ENCODE measurements at regions not wholly inside any gene's neighbourhood (a gene's known extent, or its start where the extent isn't known, plus 50 kb on each side); places are given as distances from the start of the nearest gene placed in this dataset.

GRCh38 chr3:127409421-127410136 lies 121.7 kb upstream of the PRR20G start:
- ChIA-PET CTCF (no interaction called here), POLR2A (no interaction called here)
- Histone ChIP-seq H3K9me3 (ENCODE audit: control extremely low read depth in 1 of 5, control insufficient read depth in 4 of 5, insufficient read depth in 2 of 5, low read depth in 1 of 5, low read length in 4 of 5) (no peaks in the 10 kb centered on the region), H3K4me1 (ENCODE audit: control extremely low read depth in 1 of 4, control insufficient read depth in 4 of 4, insufficient read depth in 4 of 4, low read length in 3 of 4) (no peaks in the 10 kb centered on the region), H3K27me3 (replicated peaks in 2 of 5; ENCODE audit: control insufficient read depth in 4 of 5, insufficient read depth in 5 of 5, low read length in 4 of 5) (peaks cover 0 to 47% (median 2%) of the 10 kb centered on the region in 5 experiments), H3K27ac (ENCODE audit: insufficient read depth in 1 of 2, low read depth in 1 of 2, low read length in 2 of 2, poor library complexity in 1 of 2, severe bottlenecking in 2 of 2) (no peak overlapping the region), H3K36me3 (ENCODE audit: control insufficient read depth in 4 of 4, insufficient read depth in 4 of 4, low read length in 3 of 4) (no peaks in the 10 kb centered on the region), H3K4me3 (ENCODE audit: control insufficient read depth in 1 of 7, extremely low read depth in 1 of 7, insufficient read depth in 4 of 7, low read depth in 2 of 7, low read length in 6 of 7) (no peak overlapping the region)
- DNase-seq = no peak
- 83% methylated on average over 8 of the region's 9 CpGs for WGBS (ENCODE audit: insufficient coverage)

DNA sequence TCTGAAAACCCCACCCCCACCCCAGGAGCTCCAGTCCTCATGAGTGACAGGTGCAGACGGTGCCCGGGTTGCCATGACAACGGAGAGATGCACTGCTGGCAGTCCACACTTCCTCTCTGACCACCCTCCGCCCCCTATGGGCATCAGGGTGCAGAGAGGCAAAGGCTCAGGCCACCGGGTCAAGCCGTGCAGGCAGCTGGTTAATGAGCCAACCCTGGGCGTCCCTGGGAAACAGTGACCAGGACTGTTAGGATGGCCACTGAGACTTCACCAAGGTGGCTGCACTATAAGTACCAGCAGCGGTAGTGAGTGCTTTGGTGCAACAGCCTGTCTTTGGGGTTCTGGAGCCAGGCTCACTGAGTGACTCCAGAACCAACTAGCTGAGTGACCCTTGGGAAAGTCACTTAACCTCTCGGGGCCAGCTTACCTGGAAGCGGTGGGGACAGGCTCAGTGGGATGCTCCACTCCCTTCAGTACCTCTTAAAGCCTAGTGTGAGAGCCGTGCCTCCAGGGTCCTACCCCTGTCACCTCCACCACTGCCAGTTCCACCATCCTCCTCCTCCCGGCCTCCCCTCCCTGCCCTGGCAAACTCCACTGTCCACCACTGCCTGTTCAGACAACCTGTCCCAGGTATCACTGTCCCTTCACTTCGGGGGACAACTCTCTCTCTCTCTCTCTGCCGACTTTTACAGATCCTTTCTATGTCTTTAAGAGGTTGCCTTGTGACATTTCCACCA lies 121.0 kb upstream of the PRR20G start:
- POLR2A ChIA-PET = no interaction called here
- no peak for DNase-seq
- Histone ChIP-seq H3K9me3 (ENCODE audit: control extremely low read depth in 1 of 5, control insufficient read depth in 4 of 5, insufficient read depth in 2 of 5, low read depth in 1 of 5, low read length in 4 of 5) (no peaks in the 10 kb centered on the region), H3K27me3 (replicated peaks in 2 of 5; ENCODE audit: control insufficient read depth in 4 of 5, insufficient read depth in 5 of 5, low read length in 4 of 5) (peaks cover 0 to 47% (median 2%) of the 10 kb centered on the region in 5 experiments), H3K36me3 (ENCODE audit: control insufficient read depth in 4 of 4, insufficient read depth in 4 of 4, low read length in 3 of 4) (no peaks in the 10 kb centered on the region), H3K27ac (ENCODE audit: insufficient read depth in 1 of 2, low read depth in 1 of 2, low read length in 2 of 2, poor library complexity in 1 of 2, severe bottlenecking in 2 of 2) (no peak overlapping the region), H3K4me3 (ENCODE audit: control insufficient read depth in 1 of 7, extremely low read depth in 1 of 7, insufficient read depth in 4 of 7, low read depth in 2 of 7, low read length in 6 of 7) (no peak overlapping the region), H3K4me1 (ENCODE audit: control extremely low read depth in 1 of 4, control insufficient read depth in 4 of 4, insufficient read depth in 4 of 4, low read length in 3 of 4) (no peaks in the 10 kb centered on the region)
- CTCF ChIA-PET = interaction anchor here (0.7 to 0.8 kb wide), 2 partner anchors 17 to 89 kb away, joined by 3 to 4 read pairs; no protein-coding TSS in a partner anchor
- WGBS (ENCODE audit: insufficient coverage) = 70% methylated on average over 12 of the region's 14 CpGs

DNA sequence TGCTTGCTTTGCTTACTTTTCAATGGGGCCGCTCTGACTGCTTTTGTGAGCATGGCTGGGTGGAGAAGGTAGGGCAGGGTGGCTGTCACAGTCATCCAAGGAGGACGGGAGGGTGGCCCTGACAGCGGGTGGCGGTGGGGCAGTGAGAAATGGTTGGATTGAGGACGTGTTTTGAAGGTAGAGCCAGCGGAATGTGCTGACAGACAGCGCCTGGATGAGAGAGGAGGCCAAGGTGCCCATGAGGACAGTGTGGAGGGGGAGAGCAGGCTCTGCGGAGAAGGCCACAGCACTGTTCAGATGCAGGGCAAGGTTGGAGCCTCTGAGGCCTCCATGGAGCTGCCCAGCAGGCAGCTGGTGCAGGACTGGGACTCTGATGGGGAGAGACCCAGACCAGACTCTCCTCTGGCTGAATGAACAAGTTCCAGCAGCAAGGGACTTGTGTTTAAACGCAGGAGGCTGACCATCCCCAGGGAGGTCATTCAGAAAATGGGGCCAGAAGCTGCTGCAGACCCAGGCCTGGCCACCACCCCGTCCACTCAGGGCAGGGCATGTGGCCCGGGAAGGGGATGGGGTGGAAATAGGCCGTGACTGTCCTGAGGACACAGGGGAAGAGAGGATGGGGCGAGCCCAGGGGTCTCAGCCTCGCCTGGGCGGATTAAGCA lies 120.3 kb upstream of the PRR20G start:
- Histone ChIP-seq H3K27ac (ENCODE audit: insufficient read depth in 1 of 2, low read depth in 1 of 2, low read length in 2 of 2, poor library complexity in 1 of 2, severe bottlenecking in 2 of 2) (no peak overlapping the region), H3K9me3 (ENCODE audit: control extremely low read depth in 1 of 5, control insufficient read depth in 4 of 5, insufficient read depth in 2 of 5, low read depth in 1 of 5, low read length in 4 of 5) (no peaks in the 10 kb centered on the region), H3K27me3 (replicated peaks in 2 of 5; ENCODE audit: control insufficient read depth in 4 of 5, insufficient read depth in 5 of 5, low read length in 4 of 5) (peaks cover 0 to 40% (median 2%) of the 10 kb centered on the region in 5 experiments), H3K4me3 (ENCODE audit: control insufficient read depth in 1 of 7, extremely low read depth in 1 of 7, insufficient read depth in 4 of 7, low read depth in 2 of 7, low read length in 6 of 7) (no peak overlapping the region), H3K36me3 (ENCODE audit: control insufficient read depth in 4 of 4, insufficient read depth in 4 of 4, low read length in 3 of 4) (no peaks in the 10 kb centered on the region), H3K4me1 (ENCODE audit: control extremely low read depth in 1 of 4, control insufficient read depth in 4 of 4, insufficient read depth in 4 of 4, low read length in 3 of 4) (no peaks in the 10 kb centered on the region)
- ChIA-PET CTCF (interaction anchor here (0.7 to 0.8 kb wide), 2 partner anchors 18 to 88 kb away, joined by 3 to 4 read pairs; no protein-coding TSS in a partner anchor), POLR2A (no interaction called here)
- no peak for DNase-seq
- 93% methylated on average over 10 of the region's 15 CpGs for WGBS (ENCODE audit: insufficient coverage)

DNA sequence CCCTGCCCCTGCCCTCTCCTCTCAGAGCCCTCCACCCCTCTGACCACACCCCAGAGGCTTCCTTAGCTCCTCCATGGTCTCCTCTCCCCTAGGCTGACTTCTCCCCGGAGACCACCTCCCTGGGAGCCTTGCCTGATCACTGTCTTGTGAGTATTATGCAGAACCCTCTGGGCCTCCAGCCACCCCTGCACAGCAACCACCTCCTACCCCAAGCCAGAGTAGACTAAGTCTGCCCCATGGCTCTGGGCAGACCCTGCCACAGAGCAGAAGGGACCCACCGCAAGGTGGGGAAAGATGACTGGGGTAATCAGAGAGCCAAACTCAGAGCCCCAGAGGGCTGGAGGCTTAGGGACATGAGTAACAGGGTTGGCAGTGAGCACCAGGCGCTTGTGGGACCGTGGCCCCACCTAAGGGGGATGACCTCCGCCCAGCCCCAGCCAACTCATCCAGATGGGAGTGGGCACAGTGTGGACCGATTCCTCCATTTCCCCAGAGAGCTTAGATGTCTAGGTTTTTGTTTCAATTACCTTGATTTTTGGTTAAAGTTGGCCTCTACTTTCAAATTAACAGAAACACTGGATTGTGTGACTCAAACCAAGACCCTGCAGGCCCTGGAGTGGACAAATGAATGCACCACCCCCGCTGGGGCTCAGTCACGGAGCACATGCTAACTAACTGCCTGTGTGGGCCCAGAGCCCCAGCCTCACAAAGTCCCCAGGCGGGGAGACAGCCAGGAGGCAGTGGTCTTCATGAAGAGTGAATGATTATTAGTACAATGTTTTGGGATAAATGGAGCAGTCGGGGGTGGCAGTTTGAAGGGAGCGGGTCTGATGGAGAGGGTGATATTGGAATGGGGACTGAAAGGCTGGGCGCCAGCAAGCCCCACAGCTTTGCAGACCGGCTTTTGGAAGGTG lies 119.4 kb upstream of the PRR20G start:
- no peak overlapping the region for H3K4me3 ChIP-seq (ENCODE audit: control insufficient read depth in 1 of 7, extremely low read depth in 1 of 7, insufficient read depth in 4 of 7, low read depth in 2 of 7, low read length in 6 of 7)
- POLR2A ChIA-PET = no interaction called here
- H3K36me3 ChIP-seq (ENCODE audit: control insufficient read depth in 4 of 4, insufficient read depth in 4 of 4, low read length in 3 of 4) = no peaks in the 10 kb centered on the region
- WGBS (ENCODE audit: insufficient coverage) = 97% methylated on average over 11 of the region's 13 CpGs
- peaks cover 0 to 33% (median 2%) of the 10 kb centered on the region in 5 experiments for H3K27me3 ChIP-seq (replicated peaks in 2 of 5; ENCODE audit: control insufficient read depth in 4 of 5, insufficient read depth in 5 of 5, low read length in 4 of 5)
- H3K9me3 ChIP-seq (ENCODE audit: control extremely low read depth in 1 of 5, control insufficient read depth in 4 of 5, insufficient read depth in 2 of 5, low read depth in 1 of 5, low read length in 4 of 5) = no peaks in the 10 kb centered on the region
- no peak overlapping the region for H3K27ac ChIP-seq (ENCODE audit: insufficient read depth in 1 of 2, low read depth in 1 of 2, low read length in 2 of 2, poor library complexity in 1 of 2, severe bottlenecking in 2 of 2)
- CTCF ChIA-PET = no interaction called here
- no peak for DNase-seq
- H3K4me1 ChIP-seq (ENCODE audit: control extremely low read depth in 1 of 4, control insufficient read depth in 4 of 4, insufficient read depth in 4 of 4, low read length in 3 of 4) = no peaks in the 10 kb centered on the region

DNA sequence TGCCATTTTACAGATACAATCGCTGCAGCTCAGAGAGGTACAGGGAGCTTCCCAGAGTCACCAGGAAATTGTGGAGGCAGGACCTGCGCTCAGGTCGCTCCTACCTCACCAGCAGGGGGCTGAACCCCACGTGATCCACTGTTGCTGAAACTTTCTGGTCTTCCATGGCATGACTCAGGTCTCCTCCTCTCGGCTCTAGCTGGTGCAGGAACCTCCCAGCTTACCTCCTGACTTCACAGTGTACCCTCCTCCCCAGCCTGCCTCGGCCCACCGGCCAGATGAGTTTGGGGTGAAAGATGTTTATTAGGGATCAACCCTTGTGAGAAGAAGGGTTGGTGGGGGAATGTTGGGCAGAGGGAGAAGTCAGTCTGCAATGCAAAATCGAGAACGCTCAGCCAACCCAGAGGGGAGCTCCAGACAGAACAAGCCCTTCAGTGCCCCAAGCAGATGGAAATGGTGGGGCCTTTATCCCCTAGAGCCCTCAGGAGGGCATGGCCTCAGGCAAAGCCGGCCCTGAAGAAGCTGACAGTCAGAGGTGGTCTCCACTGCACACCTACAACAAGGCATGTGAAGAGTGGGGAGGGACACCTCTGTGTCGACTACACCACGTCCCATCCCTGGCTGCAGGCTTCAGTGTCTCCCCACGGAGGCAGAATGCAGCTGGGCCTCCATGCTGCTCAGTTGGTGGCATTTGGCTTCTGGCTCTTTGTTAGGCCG lies 118.6 kb upstream of the PRR20G start:
- Histone ChIP-seq H3K27me3 (replicated peaks in 2 of 5; ENCODE audit: control insufficient read depth in 4 of 5, insufficient read depth in 5 of 5, low read length in 4 of 5) (peaks cover 0 to 33% (median 2%) of the 10 kb centered on the region in 5 experiments), H3K36me3 (ENCODE audit: control insufficient read depth in 4 of 4, insufficient read depth in 4 of 4, low read length in 3 of 4) (no peaks in the 10 kb centered on the region), H3K4me3 (ENCODE audit: control insufficient read depth in 1 of 7, extremely low read depth in 1 of 7, insufficient read depth in 4 of 7, low read depth in 2 of 7, low read length in 6 of 7) (no peak overlapping the region), H3K9me3 (ENCODE audit: control extremely low read depth in 1 of 5, control insufficient read depth in 4 of 5, insufficient read depth in 2 of 5, low read depth in 1 of 5, low read length in 4 of 5) (no peaks in the 10 kb centered on the region), H3K4me1 (ENCODE audit: control extremely low read depth in 1 of 4, control insufficient read depth in 4 of 4, insufficient read depth in 4 of 4, low read length in 3 of 4) (no peaks in the 10 kb centered on the region), H3K27ac (ENCODE audit: insufficient read depth in 1 of 2, low read depth in 1 of 2, low read length in 2 of 2, poor library complexity in 1 of 2, severe bottlenecking in 2 of 2) (no peak overlapping the region)
- 69% methylated on average over 9 of the region's 14 CpGs for WGBS (ENCODE audit: insufficient coverage)
- ChIA-PET POLR2A (no interaction called here), CTCF (interaction anchor here (0.7 kb wide), 1 partner anchor 12 kb away, joined by 3 read pairs; no protein-coding TSS in a partner anchor)
- DNase-seq = peak; percentile 7 to 39 (median 39)

GRCh38 chr3:127405791-127406190 lies 117.9 kb upstream of the PRR20G start:
- 80% methylated on average over 3 of the region's 10 CpGs for WGBS (ENCODE audit: insufficient coverage)

More at GRCh38 chr3:127405791-127406190, 117.9 kb upstream of the PRR20G start:
- ChIA-PET POLR2A (no interaction called here), CTCF (interaction anchor here (1.0 kb wide), 1 partner anchor 32 kb away, joined by 3 read pairs; no protein-coding TSS in a partner anchor)
- Histone ChIP-seq H3K36me3 (ENCODE audit: control insufficient read depth in 4 of 4, insufficient read depth in 4 of 4, low read length in 3 of 4) (no peaks in the 10 kb centered on the region), H3K4me3 (ENCODE audit: control insufficient read depth in 1 of 7, extremely low read depth in 1 of 7, insufficient read depth in 4 of 7, low read depth in 2 of 7, low read length in 6 of 7) (no peak overlapping the region), H3K4me1 (ENCODE audit: control extremely low read depth in 1 of 4, control insufficient read depth in 4 of 4, insufficient read depth in 4 of 4, low read length in 3 of 4) (no peaks in the 10 kb centered on the region), H3K9me3 (ENCODE audit: control extremely low read depth in 1 of 5, control insufficient read depth in 4 of 5, insufficient read depth in 2 of 5, low read depth in 1 of 5, low read length in 4 of 5) (no peaks in the 10 kb centered on the region), H3K27me3 (replicated peaks in 2 of 5; ENCODE audit: control insufficient read depth in 4 of 5, insufficient read depth in 5 of 5, low read length in 4 of 5) (peaks cover 0 to 26% (median 2%) of the 10 kb centered on the region in 5 experiments), H3K27ac (ENCODE audit: insufficient read depth in 1 of 2, low read depth in 1 of 2, low read length in 2 of 2, poor library complexity in 1 of 2, severe bottlenecking in 2 of 2) (no peak overlapping the region)
- DNase-seq = no peak

Data from common myeloid progenitor, CD34-positive (primary cell).